A673 (cell line): ENCODE measurements at regions not wholly inside any gene's neighbourhood (a gene's known extent, or its start where the extent isn't known, plus 50 kb on each side); places are given as distances from the start of the nearest gene placed in this dataset.

Experiments
- BruUV-seq: library from RNA; stranded (reverse); fragments of 400-500 nt; replicated peaks from 2 replicates; lab custom pipeline; 2021; lab: Mats Ljungman, UMichigan
- CTCF ChIA-PET: fragments of 300-600 bp; sonication (Branson Sonifier 250); formaldehyde crosslinking; loops from one replicate; lab custom pipeline; 2022; ENCODE audit warnings: antibody characterized with exemption; lab: Charles Lee
- POLR2A ChIA-PET: fragments of 300-600 bp; sonication (Branson Sonifier 250); formaldehyde crosslinking; loops from one replicate; lab custom pipeline; 2022; ENCODE audit warnings: antibody characterized with exemption; ENCODE audit not compliant: low non-redundant PET; lab: Charles Lee
- DNase-seq: peaks from one replicate; pipeline ENCODE4 v3.0.0-alpha.2; 2015; ENCODE audit warnings: low spot score
- H3K27ac ChIP-seq: fragments of 200-600 bp; sonication (generic); 2 replicates; pipeline ENCODE4 v1.5.1; 2016; ENCODE audit warnings: mixed run types, low read depth, mild to moderate bottlenecking, mixed read lengths, antibody characterized with exemption, low read length; ENCODE audit not compliant: poor library complexity, severe bottlenecking
- H3K27me3 ChIP-seq: fragments of 200-600 bp; sonication (generic); replicated peaks from 2 replicates; pipeline ENCODE4 v1.6.1; 2017; ENCODE audit warnings: mixed run types, low read depth, mild to moderate bottlenecking, mixed read lengths, antibody characterized with exemption, low read length; ENCODE audit not compliant: insufficient read depth, poor library complexity
- H3K36me3 ChIP-seq: fragments of 200-600 bp; sonication (generic); 2 replicates; pipeline ENCODE4 v1.6.1; 2016; ENCODE audit warnings: mixed run types, mild to moderate bottlenecking, mixed read lengths, antibody characterized with exemption, low read length; ENCODE audit not compliant: insufficient read depth, poor library complexity, severe bottlenecking
- H3K4me1 ChIP-seq: fragments of 200-600 bp; sonication (generic); 2 replicates; pipeline ENCODE4 v1.6.1; 2017; ENCODE audit warnings: mixed run types, mild to moderate bottlenecking, mixed read lengths, antibody characterized with exemption, low read length; ENCODE audit not compliant: insufficient read depth, poor library complexity, severe bottlenecking
- H3K4me3 ChIP-seq: fragments of 200-600 bp; sonication (generic); 2 replicates; pipeline ENCODE4 v1.5.1; 2016; ENCODE audit warnings: low read depth, mixed run types, mild to moderate bottlenecking, mixed read lengths, low read length; ENCODE audit not compliant: poor library complexity, severe bottlenecking
- H3K9me3 ChIP-seq: fragments of 200-600 bp; sonication (generic); 2 replicates; pipeline ENCODE4 v1.6.1; 2016; ENCODE audit warnings: mixed run types, low read depth, mild to moderate bottlenecking, mixed read lengths, antibody characterized with exemption, low read length; ENCODE audit not compliant: poor library complexity, severe bottlenecking
- EZH2 ChIP-seq: fragments of 200-600 bp; sonication (generic); IDR thresholded peaks from 2 replicates; pipeline ENCODE4 v1.6.1; 2017; ENCODE audit warnings: borderline replicate concordance, low read depth, mild to moderate bottlenecking, mixed read lengths, antibody characterized with exemption, low read length; ENCODE audit not compliant: poor library complexity, severe bottlenecking
- intact Hi-C: fragments of 100-400 bp; cut with micrococcal nuclease; formaldehyde crosslinking; loops from one replicate; pipeline ENCODE4 v1.10.0; 2022; ENCODE audit not compliant: unreplicated experiment
- TF ChIP-seq, protein P1 (sequence below): fragments of 300-800, 200-600 bp; sonication (generic); conservative IDR thresholded peaks from 2 replicates; pipeline ENCODE4 v1.5.1; 2017; ENCODE audit warnings: low read depth, mild to moderate bottlenecking, antibody characterized with exemption, low read length, moderate library complexity, mixed read lengths

GRCh38 chr5:161093100-161093499 is 241.1 kb upstream of the ATP10B start:
- Histone ChIP-seq H3K4me1 (no peaks in the 10 kb centered on the region), H3K4me3 (no peak overlapping the region), H3K9me3 (no peaks in the 10 kb centered on the region), H3K36me3 (no peaks in the 10 kb centered on the region), H3K27ac (no peak overlapping the region), H3K27me3 (peaks cover 4% of the 10 kb centered on the region)
- intact Hi-C loops, result no loop called here
- BruUV-seq, result no TSS peak
- POLR2A ChIA-PET, result no interaction called here
- CTCF ChIA-PET, result no interaction called here
- DNase-seq, result no peak
- no peak for TF ChIP-seq EZH2
- TF ChIP-seq, protein P1, sequence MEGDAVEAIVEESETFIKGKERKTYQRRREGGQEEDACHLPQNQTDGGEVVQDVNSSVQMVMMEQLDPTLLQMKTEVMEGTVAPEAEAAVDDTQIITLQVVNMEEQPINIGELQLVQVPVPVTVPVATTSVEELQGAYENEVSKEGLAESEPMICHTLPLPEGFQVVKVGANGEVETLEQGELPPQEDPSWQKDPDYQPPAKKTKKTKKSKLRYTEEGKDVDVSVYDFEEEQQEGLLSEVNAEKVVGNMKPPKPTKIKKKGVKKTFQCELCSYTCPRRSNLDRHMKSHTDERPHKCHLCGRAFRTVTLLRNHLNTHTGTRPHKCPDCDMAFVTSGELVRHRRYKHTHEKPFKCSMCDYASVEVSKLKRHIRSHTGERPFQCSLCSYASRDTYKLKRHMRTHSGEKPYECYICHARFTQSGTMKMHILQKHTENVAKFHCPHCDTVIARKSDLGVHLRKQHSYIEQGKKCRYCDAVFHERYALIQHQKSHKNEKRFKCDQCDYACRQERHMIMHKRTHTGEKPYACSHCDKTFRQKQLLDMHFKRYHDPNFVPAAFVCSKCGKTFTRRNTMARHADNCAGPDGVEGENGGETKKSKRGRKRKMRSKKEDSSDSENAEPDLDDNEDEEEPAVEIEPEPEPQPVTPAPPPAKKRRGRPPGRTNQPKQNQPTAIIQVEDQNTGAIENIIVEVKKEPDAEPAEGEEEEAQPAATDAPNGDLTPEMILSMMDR, result no peak

DNA sequence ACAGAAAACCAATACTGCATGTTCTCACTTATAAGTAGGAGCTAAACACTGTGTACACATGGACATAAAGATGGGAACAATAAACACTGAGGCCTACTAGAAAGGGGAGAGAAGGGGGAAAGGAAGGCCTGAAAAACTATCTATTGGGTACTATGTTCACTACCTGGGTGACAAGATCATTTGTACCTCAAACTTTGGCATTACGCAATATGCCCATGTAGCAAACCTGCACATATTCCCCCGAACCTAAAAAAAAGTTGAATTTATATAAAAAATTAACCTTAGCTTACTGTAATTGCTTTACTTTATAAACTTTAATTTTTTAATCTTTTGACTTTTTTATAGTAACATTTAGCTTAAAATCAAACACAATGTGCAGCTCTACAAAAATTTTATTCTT is 237.6 kb upstream of the ATP10B start:
- no peak overlapping the region for H3K4me3 ChIP-seq
- intact Hi-C loops, result no loop called here
- DNase-seq, result no peak
- H3K36me3 ChIP-seq, result no peaks in the 10 kb centered on the region
- H3K9me3 ChIP-seq, result no peaks in the 10 kb centered on the region
- CTCF ChIA-PET, result no interaction called here
- H3K27me3 ChIP-seq, result no peaks in the 10 kb centered on the region
- no TSS peak for BruUV-seq
- POLR2A ChIA-PET, result no interaction called here
- TF ChIP-seq, protein P1, result no peak
- no peak for TF ChIP-seq EZH2
- H3K27ac ChIP-seq, result no peak overlapping the region
- no peaks in the 10 kb centered on the region for H3K4me1 ChIP-seq

DNA sequence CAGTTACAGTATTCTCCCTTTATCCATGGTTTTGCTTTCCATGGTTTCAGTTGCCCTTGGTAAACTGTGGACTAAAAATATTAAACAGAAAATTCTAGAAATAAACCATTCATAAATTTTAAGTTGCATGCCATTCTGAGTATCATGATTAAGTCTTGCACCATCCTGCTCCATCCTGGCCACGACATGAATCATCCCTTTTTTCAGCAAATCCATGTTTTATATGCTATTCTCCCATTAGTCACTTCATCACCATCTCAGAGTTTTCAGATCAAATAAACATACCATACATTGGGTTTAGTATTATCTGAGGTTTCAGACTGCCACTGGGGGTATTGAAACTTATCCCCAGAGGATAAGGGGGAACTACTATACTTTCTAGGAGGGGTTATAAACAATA is 234.4 kb upstream of the ATP10B start:
- POLR2A ChIA-PET, result no interaction called here
- H3K9me3 ChIP-seq, result no peaks in the 10 kb centered on the region
- intact Hi-C loops, result no loop called here
- no peak overlapping the region for H3K4me3 ChIP-seq
- no peak for DNase-seq
- no peak for TF ChIP-seq EZH2
- TF ChIP-seq, protein P1, result no peak
- no peaks in the 10 kb centered on the region for H3K27me3 ChIP-seq
- no TSS peak for BruUV-seq
- H3K36me3 ChIP-seq, result no peaks in the 10 kb centered on the region
- CTCF ChIA-PET, result no interaction called here
- H3K4me1 ChIP-seq, result no peaks in the 10 kb centered on the region
- H3K27ac ChIP-seq, result no peak overlapping the region
